Ovary (tissue), 3 donors: ENCODE measurements at regions not wholly inside any gene's neighbourhood (a gene's known extent, or its start where the extent isn't known, plus 50 kb on each side); places are given as distances from the start of the nearest gene placed in this dataset.

Source experiments
- EP300 ChIP-seq: sonication (generic); formaldehyde crosslinking; IDR thresholded peaks from one replicate; pipeline ENCODE4 v1.6.1; 2017; ENCODE audit warnings: antibody characterized with exemption
- POLR2A ChIP-seq: fragments of 450-650 bp; IDR thresholded peaks from one replicate; pipeline ENCODE4 v1.6.1; 2017; ENCODE audit warnings: antibody characterized with exemption, mild to moderate bottlenecking, moderate library complexity
- TF ChIP-seq, protein P1 (sequence below), 3 donors: fragments of 450-650 bp in 2 of 3; fragments of 200-600 bp in 1 of 3; IDR thresholded peaks; one replicate each; pipeline versions ENCODE4 v1.5.1 to v1.8.0; 2016 to 2022; ENCODE audit warnings: antibody characterized with exemption in 3 of 3, mild to moderate bottlenecking in 1 of 3
- donor health status: DM: no; HTN: no; CAD: no.

DNA sequence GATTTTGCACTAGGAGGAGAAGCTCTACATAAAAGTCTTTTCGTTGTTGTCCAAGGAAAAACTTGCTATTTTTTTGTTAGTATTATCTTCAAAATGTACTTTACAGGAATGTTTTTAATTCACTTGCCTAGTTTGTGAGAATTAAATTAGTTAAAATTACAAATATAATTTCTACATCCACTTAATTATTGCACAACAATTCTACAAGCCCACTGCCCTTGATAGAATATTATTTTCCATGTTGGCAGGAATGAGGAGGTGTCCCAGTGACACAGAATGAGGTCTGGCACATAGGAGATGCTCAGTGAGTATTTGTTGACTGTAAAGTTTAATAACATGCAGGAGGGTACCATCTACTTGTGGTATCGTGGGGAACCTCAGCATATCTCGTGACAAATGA lies 255.4 kb downstream of the SDHAF3 start:
- no peak for TF ChIP-seq POLR2A
- TF ChIP-seq, protein P1, sequence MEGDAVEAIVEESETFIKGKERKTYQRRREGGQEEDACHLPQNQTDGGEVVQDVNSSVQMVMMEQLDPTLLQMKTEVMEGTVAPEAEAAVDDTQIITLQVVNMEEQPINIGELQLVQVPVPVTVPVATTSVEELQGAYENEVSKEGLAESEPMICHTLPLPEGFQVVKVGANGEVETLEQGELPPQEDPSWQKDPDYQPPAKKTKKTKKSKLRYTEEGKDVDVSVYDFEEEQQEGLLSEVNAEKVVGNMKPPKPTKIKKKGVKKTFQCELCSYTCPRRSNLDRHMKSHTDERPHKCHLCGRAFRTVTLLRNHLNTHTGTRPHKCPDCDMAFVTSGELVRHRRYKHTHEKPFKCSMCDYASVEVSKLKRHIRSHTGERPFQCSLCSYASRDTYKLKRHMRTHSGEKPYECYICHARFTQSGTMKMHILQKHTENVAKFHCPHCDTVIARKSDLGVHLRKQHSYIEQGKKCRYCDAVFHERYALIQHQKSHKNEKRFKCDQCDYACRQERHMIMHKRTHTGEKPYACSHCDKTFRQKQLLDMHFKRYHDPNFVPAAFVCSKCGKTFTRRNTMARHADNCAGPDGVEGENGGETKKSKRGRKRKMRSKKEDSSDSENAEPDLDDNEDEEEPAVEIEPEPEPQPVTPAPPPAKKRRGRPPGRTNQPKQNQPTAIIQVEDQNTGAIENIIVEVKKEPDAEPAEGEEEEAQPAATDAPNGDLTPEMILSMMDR (IDR thresholded peaks at IDR 0.05), result no peak
- TF ChIP-seq EP300, result no peak
